Lung (tissue), 11 donors: ENCODE measurements at regions not wholly inside any gene's neighbourhood (a gene's known extent, or its start where the extent isn't known, plus 50 kb on each side); places are given as distances from the start of the nearest gene placed in this dataset.

Source experiments
- ATAC-seq: fragments of 200-7000 bp; cut with Tn5 transposase; one replicate; pipeline ENCODE4 v1.9.1; 2020; ENCODE audit warnings: moderate number of reproducible peaks; ENCODE audit not compliant: insufficient read depth, low FRiP score
- DNase-seq, 3 donors: peaks; one replicate each; pipeline ENCODE4 v3.0.0-alpha.2; 2013 to 2017
- H3K27ac ChIP-seq, 2 donors: one replicate each; pipeline ENCODE4 v1.5.1; 2013; ENCODE audit warnings: mild to moderate bottlenecking in 2 of 2, moderate library complexity in 2 of 2, control low read depth in 1 of 2, inconsistent platforms in 1 of 2, low read depth in 1 of 2, low read length in 1 of 2
- H3K27me3 ChIP-seq, 3 donors: one replicate each; pipeline ENCODE4 v1.5.1; 2013; ENCODE audit warnings: low read length in 2 of 3; ENCODE audit not compliant: control insufficient read depth in 3 of 3, insufficient read depth in 3 of 3
- H3K36me3 ChIP-seq, 4 donors: one replicate each; pipeline ENCODE4 v1.5.1; 2013; ENCODE audit warnings: low read length in 4 of 4, mild to moderate bottlenecking in 1 of 4, moderate library complexity in 1 of 4; ENCODE audit not compliant: control insufficient read depth in 4 of 4, insufficient read depth in 4 of 4
- H3K4me1 ChIP-seq, 5 donors: one replicate each; pipeline ENCODE4 v1.5.1; 2013; ENCODE audit warnings: low read length in 5 of 5, mild to moderate bottlenecking in 2 of 5, moderate library complexity in 1 of 5; ENCODE audit not compliant: control insufficient read depth in 5 of 5, insufficient read depth in 5 of 5
- H3K4me3 ChIP-seq: one replicate; pipeline ENCODE4 v1.5.1; 2013; ENCODE audit warnings: mild to moderate bottlenecking, control low read depth, moderate library complexity
- H3K9ac ChIP-seq, 2 donors: one replicate each; pipeline ENCODE4 v1.5.1; 2013; ENCODE audit warnings: low read length in 2 of 2, control low read depth in 1 of 2; ENCODE audit not compliant: insufficient read depth in 1 of 2
- H3K9me3 ChIP-seq, 4 donors: one replicate each; pipeline ENCODE4 v1.5.1; 2013; ENCODE audit warnings: low read length in 3 of 4, mild to moderate bottlenecking in 1 of 4, moderate library complexity in 1 of 4; ENCODE audit not compliant: control insufficient read depth in 4 of 4, insufficient read depth in 3 of 4
- WGBS, 2 donors: extraction: QIAGEN DNeasy Blood & Tissue Kit; methylation state at CpG; one replicate each; pipeline ENCODE4 v1.1.7; 2013; 5-methylcytosine and 5-hydroxymethylcytosine counted together
- TF ChIP-seq, protein P1 (sequence below): IDR thresholded peaks from 2 replicates; pipeline ENCODE4 v1.5.1; 2012; ENCODE audit warnings: mild to moderate bottlenecking; ENCODE audit errors: control extremely low read depth, extremely low read depth
- donor health status: control.
- donor health status: control.
- donor health status: Bipolar disorder and iron deficiency.
- donor health status: healthy.
- donor health status: DM: yes; HTN: yes; CAD: no.

DNA sequence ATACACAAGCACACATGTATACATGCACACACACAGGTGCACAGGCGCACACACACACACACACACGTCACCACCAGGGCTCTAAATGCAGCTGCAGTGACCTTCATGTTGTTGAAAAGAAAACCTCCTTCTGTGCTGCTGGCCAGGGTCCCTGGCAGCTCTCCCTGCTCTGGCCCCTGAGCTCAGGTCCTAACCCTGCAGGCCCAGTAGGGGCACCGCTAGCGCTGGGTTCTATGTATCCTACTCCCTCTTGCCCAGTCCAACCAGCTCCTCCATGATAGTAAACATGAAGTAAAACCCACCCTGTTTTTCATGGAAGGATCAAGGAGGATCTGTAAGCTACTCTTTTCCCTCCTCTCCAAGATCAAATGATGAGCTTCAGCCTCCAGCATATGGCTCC lies 172.8 kb downstream of the RBFOX3 start:
- no peak overlapping the region for H3K9ac ChIP-seq
- ATAC-seq (no peak), DNase-seq (no peak)
- peaks cover 3 to 15% (median 5%) of the 10 kb centered on the region in 3 donors for H3K27me3 ChIP-seq
- no peak overlapping the region for H3K27ac ChIP-seq
- peaks cover 0 to 4% (median 0%) of the 10 kb centered on the region in 4 donors for H3K9me3 ChIP-seq
- no peak overlapping the region for H3K4me3 ChIP-seq
- TF ChIP-seq, protein P1, sequence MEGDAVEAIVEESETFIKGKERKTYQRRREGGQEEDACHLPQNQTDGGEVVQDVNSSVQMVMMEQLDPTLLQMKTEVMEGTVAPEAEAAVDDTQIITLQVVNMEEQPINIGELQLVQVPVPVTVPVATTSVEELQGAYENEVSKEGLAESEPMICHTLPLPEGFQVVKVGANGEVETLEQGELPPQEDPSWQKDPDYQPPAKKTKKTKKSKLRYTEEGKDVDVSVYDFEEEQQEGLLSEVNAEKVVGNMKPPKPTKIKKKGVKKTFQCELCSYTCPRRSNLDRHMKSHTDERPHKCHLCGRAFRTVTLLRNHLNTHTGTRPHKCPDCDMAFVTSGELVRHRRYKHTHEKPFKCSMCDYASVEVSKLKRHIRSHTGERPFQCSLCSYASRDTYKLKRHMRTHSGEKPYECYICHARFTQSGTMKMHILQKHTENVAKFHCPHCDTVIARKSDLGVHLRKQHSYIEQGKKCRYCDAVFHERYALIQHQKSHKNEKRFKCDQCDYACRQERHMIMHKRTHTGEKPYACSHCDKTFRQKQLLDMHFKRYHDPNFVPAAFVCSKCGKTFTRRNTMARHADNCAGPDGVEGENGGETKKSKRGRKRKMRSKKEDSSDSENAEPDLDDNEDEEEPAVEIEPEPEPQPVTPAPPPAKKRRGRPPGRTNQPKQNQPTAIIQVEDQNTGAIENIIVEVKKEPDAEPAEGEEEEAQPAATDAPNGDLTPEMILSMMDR = no peak
- no peaks in the 10 kb centered on the region for H3K36me3 ChIP-seq
- no peaks in the 10 kb centered on the region for H3K4me1 ChIP-seq
- 71 to 83% methylated on average over 4 of the region's 4 CpGs for WGBS, 2 donors

DNA sequence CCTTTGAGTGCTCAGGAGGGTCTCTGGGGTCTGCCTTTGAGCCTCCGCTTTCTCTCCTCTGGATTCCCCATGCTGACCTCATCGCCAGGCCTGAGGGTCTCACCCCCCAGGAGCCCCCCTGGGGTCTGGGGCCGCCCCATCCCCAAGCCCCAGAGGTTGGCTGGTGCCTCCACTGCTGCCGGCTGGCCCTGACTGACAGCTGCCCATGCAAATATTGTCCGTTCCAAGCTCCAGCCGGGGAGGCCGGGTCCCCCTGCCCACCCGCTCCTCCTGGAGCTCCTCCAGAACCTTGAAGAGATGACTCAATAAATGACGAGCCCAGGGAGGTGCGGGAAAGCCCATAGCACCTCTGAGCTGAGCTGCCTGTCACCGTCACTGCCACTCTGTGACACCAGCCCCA lies 173.8 kb downstream of the RBFOX3 start:
- DNase-seq = no peak
- no peak for ATAC-seq
- H3K4me3 ChIP-seq = no peak overlapping the region
- peaks cover 0 to 4% (median 0%) of the 10 kb centered on the region in 4 donors for H3K9me3 ChIP-seq
- H3K4me1 ChIP-seq = no peaks in the 10 kb centered on the region
- no peaks in the 10 kb centered on the region for H3K36me3 ChIP-seq
- H3K27ac ChIP-seq = no peak overlapping the region
- H3K9ac ChIP-seq = no peak overlapping the region
- 69 to 80% methylated on average over 11 of the region's 11 CpGs for WGBS, 2 donors
- peaks cover 3 to 15% (median 5%) of the 10 kb centered on the region in 3 donors for H3K27me3 ChIP-seq
- TF ChIP-seq, protein P1 = no peak

DNA sequence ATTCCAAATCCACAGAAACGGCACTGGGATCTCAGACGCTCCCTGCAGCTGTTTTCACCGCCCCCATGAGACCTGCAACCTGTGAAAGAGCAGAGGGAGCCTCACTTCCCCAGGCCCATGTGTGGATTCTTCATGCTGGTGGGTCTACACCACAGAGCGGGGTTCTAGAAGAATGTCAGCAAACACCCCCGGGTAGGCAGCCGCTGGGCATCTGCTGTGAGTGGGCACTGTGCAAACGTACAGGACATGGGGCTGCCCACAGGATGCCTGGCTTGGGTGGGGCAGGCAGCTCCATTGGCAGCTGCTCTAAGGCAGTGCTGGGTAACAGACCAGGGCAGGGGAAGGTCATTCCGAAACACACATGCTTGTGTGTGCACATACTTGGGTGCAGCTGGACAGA lies 174.9 kb downstream of the RBFOX3 start:
- no peak for ATAC-seq
- Histone ChIP-seq H3K9me3 (peaks cover 0 to 4% (median 0%) of the 10 kb centered on the region in 4 donors), H3K27ac (no peak overlapping the region), H3K27me3 (peaks cover 5 to 15% (median 6%) of the 10 kb centered on the region in 3 donors), H3K9ac (no peak overlapping the region), H3K4me1 (no peaks in the 10 kb centered on the region), H3K36me3 (no peaks in the 10 kb centered on the region), H3K4me3 (no peak overlapping the region)
- DNase-seq = no peak
- TF ChIP-seq, protein P1 = no peak
- 75 to 85% methylated on average over 8 of the region's 8 CpGs for WGBS, 2 donors

DNA sequence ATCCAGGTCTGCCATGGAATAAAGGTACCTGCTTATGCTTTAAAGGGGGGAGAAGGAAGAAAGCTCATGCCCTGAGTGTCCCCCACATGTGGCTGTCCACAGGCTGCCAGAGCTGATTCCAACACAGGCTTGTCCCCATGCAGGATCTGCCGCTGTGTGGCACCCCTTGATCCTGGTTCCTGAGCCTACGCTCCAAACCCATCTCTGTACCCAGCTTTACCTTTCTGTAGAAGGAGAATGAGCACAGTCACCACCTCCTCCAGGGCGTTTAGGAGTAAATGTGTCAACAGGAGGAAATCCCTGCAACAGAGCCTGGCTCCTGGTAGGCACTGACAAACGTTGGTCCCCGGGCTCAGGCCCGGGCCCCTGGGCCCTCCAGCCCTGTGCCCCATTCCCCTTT lies 175.6 kb downstream of the RBFOX3 start:
- no peak overlapping the region for H3K27ac ChIP-seq
- DNase-seq = no peak
- H3K9ac ChIP-seq = no peak overlapping the region
- H3K27me3 ChIP-seq = peaks cover 5 to 15% (median 6%) of the 10 kb centered on the region in 3 donors
- WGBS, 2 donors = 69 to 83% methylated on average over 6 of the region's 6 CpGs
- peaks cover 0 to 4% (median 0%) of the 10 kb centered on the region in 4 donors for H3K9me3 ChIP-seq
- H3K4me1 ChIP-seq = no peaks in the 10 kb centered on the region
- no peaks in the 10 kb centered on the region for H3K36me3 ChIP-seq
- TF ChIP-seq, protein P1 = no peak
- ATAC-seq = no peak
- H3K4me3 ChIP-seq = no peak overlapping the region
